ENCODE measurements at regions not wholly inside any gene's neighbourhood (a gene's known extent, or its start where the extent isn't known, plus 50 kb on each side); places are given as distances from the start of the nearest gene placed in this dataset.

- Histone ChIP-seq H3K4me1 (ENCODE audit: control insufficient read depth in 2 of 2, insufficient read depth in 2 of 2, low read length in 2 of 2) (no peaks in the 10 kb centered on the region), H3K27ac (ENCODE audit: low read depth, low read length) (no peak overlapping the region), H3K27me3 (ENCODE audit: control insufficient read depth in 2 of 2, insufficient read depth in 2 of 2, low read length in 2 of 2) (peaks cover 0 to 3% of the 10 kb centered on the region in 2 donors), H3K36me3 (ENCODE audit: control insufficient read depth in 2 of 3, insufficient read depth in 3 of 3, low read length in 3 of 3) (no peaks in the 10 kb centered on the region), H3K4me3 (ENCODE audit: low read length) (no peak overlapping the region), H3K9me3 (ENCODE audit: control insufficient read depth in 2 of 3, low read length in 3 of 3) (no peaks in the 10 kb centered on the region)
- no peaks in the 10 kb centered on the region for H3K36me3 Mint-ChIP-seq
- no peak for DNase-seq
- H3K27me3 Mint-ChIP-seq = peaks cover 11 to 40% (median 30%) of the 10 kb centered on the region in 5 donors
- H3K27ac Mint-ChIP-seq = no peak overlapping the region
- intact Hi-C loops (cut with micrococcal nuclease) = no loop called here
- H3K4me1 Mint-ChIP-seq = no peaks in the 10 kb centered on the region
- POLR2A ChIA-PET = no interaction called here
- ATAC-seq = no peak
- CTCF ChIA-PET = no interaction called here
- H3K4me3 Mint-ChIP-seq = no peak overlapping the region
- peaks cover 0 to 2% (median 0%) of the 10 kb centered on the region in 11 donors for H3K9me3 Mint-ChIP-seq
Observed at GRCh38 chr11:134994431-134994830, 582.4 kb upstream of the B3GAT1 start.

GRCh38 chr11:134993691-134994243 lies 581.7 kb upstream of the B3GAT1 start:
- Mint-ChIP-seq H3K27ac (no peak overlapping the region), H3K36me3 (no peaks in the 10 kb centered on the region), H3K27me3 (peaks cover 11 to 40% (median 31%) of the 10 kb centered on the region in 5 donors), H3K9me3 (peaks cover 0 to 2% (median 0%) of the 10 kb centered on the region in 11 donors), H3K4me1 (no peaks in the 10 kb centered on the region), H3K4me3 (no peak overlapping the region)
- ChIA-PET CTCF (no interaction called here), POLR2A (no interaction called here)
- H3K4me1 ChIP-seq (ENCODE audit: control insufficient read depth in 2 of 2, insufficient read depth in 2 of 2, low read length in 2 of 2) = no peaks in the 10 kb centered on the region
- no peak for ATAC-seq
- H3K4me3 ChIP-seq (ENCODE audit: low read length) = no peak overlapping the region
- H3K36me3 ChIP-seq (ENCODE audit: control insufficient read depth in 2 of 3, insufficient read depth in 3 of 3, low read length in 3 of 3) = no peaks in the 10 kb centered on the region
- no peak for DNase-seq
- H3K27me3 ChIP-seq (ENCODE audit: control insufficient read depth in 2 of 2, insufficient read depth in 2 of 2, low read length in 2 of 2) = peaks cover 0 to under 1% of the 10 kb centered on the region in 2 donors
- no peak overlapping the region for H3K27ac ChIP-seq (ENCODE audit: low read depth, low read length)
- intact Hi-C loops (cut with micrococcal nuclease) = no loop called here
- no peaks in the 10 kb centered on the region for H3K9me3 ChIP-seq (ENCODE audit: control insufficient read depth in 2 of 3, low read length in 3 of 3)

GRCh38 chr11:134992981-134993380 lies 580.9 kb upstream of the B3GAT1 start:
- no peaks in the 10 kb centered on the region for H3K9me3 ChIP-seq (ENCODE audit: control insufficient read depth in 2 of 3, low read length in 3 of 3)
- Mint-ChIP-seq H3K36me3 (no peaks in the 10 kb centered on the region), H3K4me1 (no peaks in the 10 kb centered on the region), H3K27ac (no peak overlapping the region), H3K27me3 (peaks cover 11 to 45% (median 38%) of the 10 kb centered on the region in 5 donors), H3K4me3 (no peak overlapping the region), H3K9me3 (peaks cover 0 to 4% (median 0%) of the 10 kb centered on the region in 11 donors)
- ATAC-seq (no peak), DNase-seq (no peak)
- ChIA-PET CTCF (no interaction called here), POLR2A (no interaction called here)
- intact Hi-C loops (cut with micrococcal nuclease) = no loop called here
- H3K27ac ChIP-seq (ENCODE audit: low read depth, low read length) = no peak overlapping the region
- no peaks in the 10 kb centered on the region for H3K27me3 ChIP-seq (ENCODE audit: control insufficient read depth in 2 of 2, insufficient read depth in 2 of 2, low read length in 2 of 2)
- no peak overlapping the region for H3K4me3 ChIP-seq (ENCODE audit: low read length)
- no peaks in the 10 kb centered on the region for H3K36me3 ChIP-seq (ENCODE audit: control insufficient read depth in 2 of 3, insufficient read depth in 3 of 3, low read length in 3 of 3)
- H3K4me1 ChIP-seq (ENCODE audit: control insufficient read depth in 2 of 2, insufficient read depth in 2 of 2, low read length in 2 of 2) = no peaks in the 10 kb centered on the region

- peaks cover 0 to 11% (median 0%) of the 10 kb centered on the region in 7 donors for H3K4me1 Mint-ChIP-seq
- peaks cover 0 to 4% (median 0%) of the 10 kb centered on the region in 11 donors for H3K9me3 Mint-ChIP-seq
- DNase-seq (no peak), ATAC-seq (no peak)
- Histone ChIP-seq H3K27ac (ENCODE audit: low read depth, low read length) (no peak overlapping the region), H3K9me3 (ENCODE audit: control insufficient read depth in 2 of 3, low read length in 3 of 3) (no peaks in the 10 kb centered on the region), H3K36me3 (ENCODE audit: control insufficient read depth in 2 of 3, insufficient read depth in 3 of 3, low read length in 3 of 3) (no peaks in the 10 kb centered on the region), H3K4me3 (ENCODE audit: low read length) (no peak overlapping the region), H3K27me3 (ENCODE audit: control insufficient read depth in 2 of 2, insufficient read depth in 2 of 2, low read length in 2 of 2) (no peaks in the 10 kb centered on the region), H3K4me1 (ENCODE audit: control insufficient read depth in 2 of 2, insufficient read depth in 2 of 2, low read length in 2 of 2) (peaks cover 0 to 2% of the 10 kb centered on the region in 2 donors)
- H3K27ac Mint-ChIP-seq = no peak overlapping the region
- intact Hi-C loops (cut with micrococcal nuclease) = no loop called here
- H3K36me3 Mint-ChIP-seq = no peaks in the 10 kb centered on the region
- ChIA-PET CTCF (no interaction called here), POLR2A (no interaction called here)
- H3K27me3 Mint-ChIP-seq = peaks cover 1 to 46% (median 34%) of the 10 kb centered on the region in 5 donors
- H3K4me3 Mint-ChIP-seq = no peak overlapping the region
Observed at GRCh38 chr11:134988495-134988894, 576.5 kb upstream of the B3GAT1 start.

GRCh38 chr11:134987822-134988221 lies 575.8 kb upstream of the B3GAT1 start:
- Mint-ChIP-seq H3K27me3 (peaks cover 0 to 40% (median 28%) of the 10 kb centered on the region in 5 donors), H3K9me3 (peaks cover 0 to 4% (median 0%) of the 10 kb centered on the region in 11 donors), H3K4me3 (no peak overlapping the region), H3K27ac (no peak overlapping the region), H3K36me3 (no peaks in the 10 kb centered on the region), H3K4me1 (peaks cover 0 to 11% (median 0%) of the 10 kb centered on the region in 7 donors)
- DNase-seq (no peak), ATAC-seq (no peak)
- Histone ChIP-seq H3K36me3 (ENCODE audit: control insufficient read depth in 2 of 3, insufficient read depth in 3 of 3, low read length in 3 of 3) (no peaks in the 10 kb centered on the region), H3K27ac (ENCODE audit: low read depth, low read length) (no peak overlapping the region), H3K27me3 (ENCODE audit: control insufficient read depth in 2 of 2, insufficient read depth in 2 of 2, low read length in 2 of 2) (no peaks in the 10 kb centered on the region), H3K4me1 (ENCODE audit: control insufficient read depth in 2 of 2, insufficient read depth in 2 of 2, low read length in 2 of 2) (peaks cover 0 to 2% of the 10 kb centered on the region in 2 donors), H3K9me3 (ENCODE audit: control insufficient read depth in 2 of 3, low read length in 3 of 3) (no peaks in the 10 kb centered on the region), H3K4me3 (ENCODE audit: low read length) (no peak overlapping the region)
- intact Hi-C loops (cut with micrococcal nuclease) = no loop called here
- ChIA-PET CTCF (no interaction called here), POLR2A (no interaction called here)

- Mint-ChIP-seq H3K36me3 (no peaks in the 10 kb centered on the region), H3K9me3 (peaks cover 0 to 4% (median 0%) of the 10 kb centered on the region in 11 donors), H3K27ac (no peak overlapping the region), H3K4me3 (no peak overlapping the region), H3K27me3 (peaks cover 0 to 37% (median 30%) of the 10 kb centered on the region in 5 donors), H3K4me1 (peaks cover 0 to 11% (median 0%) of the 10 kb centered on the region in 7 donors)
- Histone ChIP-seq H3K27me3 (ENCODE audit: control insufficient read depth in 2 of 2, insufficient read depth in 2 of 2, low read length in 2 of 2) (no peaks in the 10 kb centered on the region), H3K27ac (ENCODE audit: low read depth, low read length) (no peak overlapping the region), H3K9me3 (ENCODE audit: control insufficient read depth in 2 of 3, low read length in 3 of 3) (no peaks in the 10 kb centered on the region), H3K36me3 (ENCODE audit: control insufficient read depth in 2 of 3, insufficient read depth in 3 of 3, low read length in 3 of 3) (no peaks in the 10 kb centered on the region), H3K4me3 (ENCODE audit: low read length) (no peak overlapping the region), H3K4me1 (ENCODE audit: control insufficient read depth in 2 of 2, insufficient read depth in 2 of 2, low read length in 2 of 2) (peaks cover 0 to 2% of the 10 kb centered on the region in 2 donors)
- intact Hi-C loops (cut with micrococcal nuclease) = no loop called here
- POLR2A ChIA-PET = no interaction called here
- CTCF ChIA-PET = no interaction called here
- ATAC-seq (no peak), DNase-seq (no peak)
Observed at GRCh38 chr11:134987223-134987768, 575.3 kb upstream of the B3GAT1 start.

- DNase-seq = no peak
- Histone ChIP-seq H3K9me3 (ENCODE audit: control insufficient read depth in 2 of 3, low read length in 3 of 3) (no peaks in the 10 kb centered on the region), H3K36me3 (ENCODE audit: control insufficient read depth in 2 of 3, insufficient read depth in 3 of 3, low read length in 3 of 3) (no peaks in the 10 kb centered on the region), H3K4me3 (ENCODE audit: low read length) (no peak overlapping the region), H3K27me3 (ENCODE audit: control insufficient read depth in 2 of 2, insufficient read depth in 2 of 2, low read length in 2 of 2) (no peaks in the 10 kb centered on the region), H3K27ac (ENCODE audit: low read depth, low read length) (no peak overlapping the region), H3K4me1 (ENCODE audit: control insufficient read depth in 2 of 2, insufficient read depth in 2 of 2, low read length in 2 of 2) (peaks cover 0 to 2% of the 10 kb centered on the region in 2 donors)
- CTCF ChIA-PET = no interaction called here
- Mint-ChIP-seq H3K4me3 (no peak overlapping the region), H3K36me3 (no peaks in the 10 kb centered on the region), H3K4me1 (peaks cover 0 to 11% (median 0%) of the 10 kb centered on the region in 7 donors), H3K9me3 (peaks cover 0 to 4% (median 0%) of the 10 kb centered on the region in 11 donors), H3K27me3 (peaks cover 0 to 36% (median 30%) of the 10 kb centered on the region in 5 donors), H3K27ac (no peak overlapping the region)
- no peak for ATAC-seq
- intact Hi-C loops (cut with micrococcal nuclease) = no loop called here
- POLR2A ChIA-PET = no interaction called here
Observed at GRCh38 chr11:134984421-134984820, 572.4 kb upstream of the B3GAT1 start.

All from naive thymus-derived CD4-positive, alpha-beta T cell (primary cell).